ENCODE measurements at regions not wholly inside any gene's neighbourhood (a gene's known extent, or its start where the extent isn't known, plus 50 kb on each side); places are given as distances from the start of the nearest gene placed in this dataset.

- Histone ChIP-seq H4K8ac (replicated peaks; ENCODE audit: insufficient read length, low read depth, low read length) (no peak overlapping the region), H4K20me1 (ENCODE audit: control insufficient read depth, insufficient read depth, insufficient read length) (no peaks in the 10 kb centered on the region), H3K14ac (ENCODE audit: insufficient read depth, low read length) (no peak overlapping the region), H2BK20ac (ENCODE audit: low read depth, low read length, poor library complexity, severe bottlenecking) (no peak overlapping the region), H3K23ac (ENCODE audit: insufficient read length, low read depth, low read length) (no peak overlapping the region), H3K4me1 (ENCODE audit: insufficient read depth, low read length) (no peaks in the 10 kb centered on the region), H3K18ac (ENCODE audit: insufficient read length, low read depth, low read length) (no peak overlapping the region), H3K27me3 (ENCODE audit: insufficient read depth, low read length) (no peaks in the 10 kb centered on the region), H4K91ac (ENCODE audit: insufficient read length, low read depth, low read length) (no peak overlapping the region), H3K79me2 (ENCODE audit: insufficient read depth, low read length) (no peaks in the 10 kb centered on the region), H3K56ac (ENCODE audit: insufficient read length, low read depth, low read length) (no peak overlapping the region), H2AFZ (ENCODE audit: low read length) (no peak overlapping the region), H3K27ac (ENCODE audit: insufficient read length, low read depth, low read length) (no peak overlapping the region), H2AK5ac (ENCODE audit: insufficient read length, low read length) (no peak overlapping the region), H3K79me1 (ENCODE audit: insufficient read depth, low read depth, low read length, poor library complexity, severe bottlenecking) (no peaks in the 10 kb centered on the region), H2BK5ac (ENCODE audit: insufficient read length, low read length) (no peak overlapping the region), H3K9me3 (ENCODE audit: control insufficient read depth, low read depth, low read length) (no peaks in the 10 kb centered on the region), H2BK15ac (ENCODE audit: low read depth, low read length) (no peak overlapping the region), H2BK120ac (ENCODE audit: low read depth, low read length, poor library complexity, severe bottlenecking) (no peak overlapping the region), H3K4ac (ENCODE audit: low read depth, low read length) (no peak overlapping the region), H2BK12ac (ENCODE audit: insufficient read length, low read depth, low read length) (no peak overlapping the region), H3T11ph (ENCODE audit: low read length) (no peak overlapping the region), H3K23me2 (ENCODE audit: insufficient read length, low read depth, low read length, poor library complexity, severe bottlenecking) (no peaks in the 10 kb centered on the region), H4K5ac (ENCODE audit: insufficient read length, low read depth, low read length) (no peak overlapping the region), H3K4me2 (ENCODE audit: insufficient read depth, insufficient read length, low read length) (no peak overlapping the region), H3K9ac (ENCODE audit: extremely low read depth, insufficient read length, low read length) (no peak overlapping the region)
- no peaks in the 10 kb centered on the region for H3K36me3 Mint-ChIP-seq (ENCODE audit: insufficient read depth in 1 of 3, low read depth in 3 of 3)
- TF ChIP-seq CTCF (conservative IDR thresholded peaks at IDR 0.05): no peak
- H3K27ac Mint-ChIP-seq: peak overlapping the region in 1 of 3 experiments; percentile 56; a peak in 1 of 7 replicates
- H3K4me3 Mint-ChIP-seq: no peak overlapping the region
- H3K4me1 Mint-ChIP-seq: peaks cover 5% of the 10 kb centered on the region in 2 experiments; a peak in 3 of 4 replicates
- H3K9me3 Mint-ChIP-seq: no peaks in the 10 kb centered on the region
- no peak for DNase-seq
- no peaks in the 10 kb centered on the region for H3K27me3 Mint-ChIP-seq (ENCODE audit: low read depth)
- WGBS (ENCODE audit: extremely low coverage, insufficient read length, low lambda C conversion rate): no CpG with 5 or more reads among the region's 6 CpGs
Measured at GRCh38 chr13:60221581-60221980, 57.9 kb upstream of the DIAPH3 start.

All from H9 (cell line).